ENCODE measurements at regions not wholly inside any gene's neighbourhood (a gene's known extent, or its start where the extent isn't known, plus 50 kb on each side); places are given as distances from the start of the nearest gene placed in this dataset.

- TF ChIP-seq CTCF (IDR thresholded peaks at IDR 0.05) (no peak), POLR2A (IDR thresholded peaks at IDR 0.05) (no peak)
These were observed 77.8 kb upstream of the DMRT1 start for GRCh38 chr9:763692-764091.
